BJ (cell line): ENCODE measurements at regions not wholly inside any gene's neighbourhood (a gene's known extent, or its start where the extent isn't known, plus 50 kb on each side); places are given as distances from the start of the nearest gene placed in this dataset.

Experiments
- CTCF ChIA-PET: fragments of 350-600 bp; formaldehyde crosslinking; extraction: SDS; loops from one replicate; lab custom pipeline; 2021; ENCODE audit warnings: antibody characterized with exemption, inconsistent platforms; lab: Yijun Ruan, JAX
- POLR2A ChIA-PET: fragments of 300-600 bp; sonication (Branson Sonifier 250); formaldehyde crosslinking; extraction: SDS; loops from one replicate; lab custom pipeline; 2021; ENCODE audit warnings: antibody characterized with exemption; lab: Charles Lee
- DNase-seq: peaks from one replicate; pipeline ENCODE4 v3.0.0-alpha.2; 2011; ENCODE audit warnings: low read depth
- H3K27me3 ChIP-seq: 2 replicates; pipeline ENCODE4 v1.6.0; 2011; ENCODE audit warnings: low read length; ENCODE audit not compliant: control insufficient read depth, insufficient read depth
- H3K36me3 ChIP-seq: 2 replicates; pipeline ENCODE4 v1.5.1; 2011; ENCODE audit warnings: low read length; ENCODE audit not compliant: control insufficient read depth, insufficient read depth
- H3K4me3 ChIP-seq: 2 replicates; pipeline ENCODE4 v1.5.1; 2011; ENCODE audit warnings: low read depth, mild to moderate bottlenecking, control low read depth, low read length
- TF ChIP-seq, protein P1 (sequence below): IDR thresholded peaks from 2 replicates; pipeline ENCODE4 v1.5.1; 2011; ENCODE audit warnings: low read depth, mild to moderate bottlenecking, control low read depth, inconsistent platforms, low read length, moderate library complexity; ENCODE audit not compliant: insufficient read depth

DNA sequence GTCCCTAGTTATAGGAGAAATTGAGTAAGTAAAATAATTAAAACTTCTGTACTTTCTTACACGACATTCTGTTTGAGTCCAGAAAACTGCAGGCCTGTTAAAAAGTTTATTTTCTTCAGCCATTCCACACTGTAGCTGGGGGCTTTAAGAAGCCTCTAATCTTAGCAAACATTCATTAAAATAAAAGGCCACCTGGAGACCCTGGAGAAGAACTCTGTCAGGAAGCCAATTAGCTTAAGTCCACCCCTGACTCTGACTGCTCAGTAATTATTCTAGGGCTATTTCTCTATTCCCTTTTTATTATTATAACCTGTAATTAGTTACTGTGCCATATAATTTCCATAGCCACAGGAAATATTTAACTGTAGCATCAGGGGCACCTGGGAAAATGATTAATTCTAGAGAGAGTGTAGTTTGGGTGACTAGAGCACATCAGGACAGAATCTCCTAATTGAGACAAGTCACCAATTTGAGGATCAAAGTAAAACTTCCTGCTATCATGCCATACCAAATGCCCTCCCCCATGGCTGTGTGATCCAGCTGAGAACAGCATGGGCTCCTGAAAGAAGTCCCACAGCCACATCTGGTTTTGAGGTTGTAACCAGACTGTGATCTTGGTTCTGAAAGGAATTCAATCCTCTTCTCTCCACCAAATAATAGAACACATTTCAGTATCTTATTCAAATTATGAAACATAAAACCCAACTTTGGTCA is 1302.3 kb downstream of the XPNPEP1 start:
- TF ChIP-seq, protein P1, sequence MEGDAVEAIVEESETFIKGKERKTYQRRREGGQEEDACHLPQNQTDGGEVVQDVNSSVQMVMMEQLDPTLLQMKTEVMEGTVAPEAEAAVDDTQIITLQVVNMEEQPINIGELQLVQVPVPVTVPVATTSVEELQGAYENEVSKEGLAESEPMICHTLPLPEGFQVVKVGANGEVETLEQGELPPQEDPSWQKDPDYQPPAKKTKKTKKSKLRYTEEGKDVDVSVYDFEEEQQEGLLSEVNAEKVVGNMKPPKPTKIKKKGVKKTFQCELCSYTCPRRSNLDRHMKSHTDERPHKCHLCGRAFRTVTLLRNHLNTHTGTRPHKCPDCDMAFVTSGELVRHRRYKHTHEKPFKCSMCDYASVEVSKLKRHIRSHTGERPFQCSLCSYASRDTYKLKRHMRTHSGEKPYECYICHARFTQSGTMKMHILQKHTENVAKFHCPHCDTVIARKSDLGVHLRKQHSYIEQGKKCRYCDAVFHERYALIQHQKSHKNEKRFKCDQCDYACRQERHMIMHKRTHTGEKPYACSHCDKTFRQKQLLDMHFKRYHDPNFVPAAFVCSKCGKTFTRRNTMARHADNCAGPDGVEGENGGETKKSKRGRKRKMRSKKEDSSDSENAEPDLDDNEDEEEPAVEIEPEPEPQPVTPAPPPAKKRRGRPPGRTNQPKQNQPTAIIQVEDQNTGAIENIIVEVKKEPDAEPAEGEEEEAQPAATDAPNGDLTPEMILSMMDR = no peak
- H3K27me3 ChIP-seq = no peaks in the 10 kb centered on the region
- DNase-seq = no peak
- POLR2A ChIA-PET = no interaction called here
- no peak overlapping the region for H3K4me3 ChIP-seq
- CTCF ChIA-PET = interaction anchor here (0.7 kb wide), 1 partner anchor 236 kb away, joined by 3 read pairs; no protein-coding TSS in a partner anchor
- no peaks in the 10 kb centered on the region for H3K36me3 ChIP-seq

DNA sequence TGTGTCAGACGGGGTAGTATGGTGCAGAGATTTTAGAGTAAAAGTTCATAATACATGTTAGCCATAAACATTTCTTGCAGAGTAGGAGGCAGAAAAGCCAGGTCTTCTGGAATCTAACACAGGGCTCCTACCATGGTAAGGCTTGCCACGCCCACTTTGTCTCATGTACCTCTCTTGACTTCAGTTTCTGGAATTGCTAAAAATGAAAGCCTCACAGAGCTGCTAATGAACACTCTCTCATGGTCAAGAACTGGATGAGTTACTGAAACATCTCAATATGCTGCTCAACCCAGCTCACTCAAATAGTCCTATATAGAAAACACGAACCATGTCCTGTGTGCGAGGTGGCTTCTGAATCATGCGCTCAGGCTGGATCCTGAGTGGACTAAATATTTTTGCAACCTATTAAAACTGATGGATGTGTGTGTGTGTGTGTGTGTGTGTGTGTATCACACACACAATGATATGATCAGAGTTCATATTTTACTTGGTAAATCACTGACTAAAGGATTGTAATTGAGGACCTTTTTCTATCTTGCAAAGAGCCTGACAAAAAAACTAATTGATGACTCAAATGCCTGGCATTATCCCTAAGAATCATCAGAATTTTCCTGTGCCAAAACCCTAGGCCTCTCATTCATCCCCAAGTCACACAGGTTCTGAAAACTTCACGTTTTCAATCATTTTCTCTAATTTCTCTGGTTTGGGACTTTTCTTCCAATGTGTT is 1306.6 kb downstream of the XPNPEP1 start:
- TF ChIP-seq, protein P1 = no peak
- no peaks in the 10 kb centered on the region for H3K36me3 ChIP-seq
- no peak overlapping the region for H3K4me3 ChIP-seq
- POLR2A ChIA-PET = no interaction called here
- H3K27me3 ChIP-seq = no peaks in the 10 kb centered on the region
- DNase-seq = no peak
- CTCF ChIA-PET = no interaction called here

DNA sequence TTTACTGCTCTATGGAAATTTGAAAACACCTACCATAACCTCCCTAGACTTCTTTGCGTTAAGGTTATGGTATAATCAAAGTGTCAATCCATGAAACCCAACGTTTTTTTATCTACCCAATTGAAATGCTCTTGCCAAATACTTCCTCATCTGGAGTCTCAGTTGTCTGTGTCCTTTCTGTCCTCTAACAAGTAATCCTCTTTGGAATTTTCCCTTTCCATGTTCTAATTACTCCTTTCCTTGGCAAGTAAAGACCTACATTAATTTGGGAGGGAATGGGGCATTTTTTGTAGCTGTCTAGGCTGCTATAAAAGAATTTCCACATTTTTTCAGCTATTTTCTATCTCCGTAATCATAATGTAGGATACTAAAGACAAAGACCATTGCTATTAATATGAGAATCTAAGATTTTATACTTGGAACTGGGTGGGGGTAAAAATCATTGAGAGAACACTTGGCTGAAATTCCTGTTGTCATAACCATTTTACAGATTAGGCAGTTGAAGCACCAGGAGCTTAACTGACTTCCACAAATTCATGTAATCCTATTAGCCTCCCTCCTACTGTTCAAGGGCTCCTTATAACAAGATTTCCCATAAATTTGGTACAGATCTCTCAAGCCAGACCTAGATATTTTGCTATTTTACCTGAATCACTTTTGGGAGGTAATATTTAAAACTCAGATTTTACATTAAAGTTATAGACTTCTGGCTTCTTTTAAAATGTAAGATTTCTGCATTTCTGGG is 1307.6 kb downstream of the XPNPEP1 start:
- no peaks in the 10 kb centered on the region for H3K27me3 ChIP-seq
- H3K36me3 ChIP-seq = no peaks in the 10 kb centered on the region
- ChIA-PET POLR2A (no interaction called here), CTCF (no interaction called here)
- no peak for DNase-seq
- H3K4me3 ChIP-seq = no peak overlapping the region
- TF ChIP-seq, protein P1 = no peak

DNA sequence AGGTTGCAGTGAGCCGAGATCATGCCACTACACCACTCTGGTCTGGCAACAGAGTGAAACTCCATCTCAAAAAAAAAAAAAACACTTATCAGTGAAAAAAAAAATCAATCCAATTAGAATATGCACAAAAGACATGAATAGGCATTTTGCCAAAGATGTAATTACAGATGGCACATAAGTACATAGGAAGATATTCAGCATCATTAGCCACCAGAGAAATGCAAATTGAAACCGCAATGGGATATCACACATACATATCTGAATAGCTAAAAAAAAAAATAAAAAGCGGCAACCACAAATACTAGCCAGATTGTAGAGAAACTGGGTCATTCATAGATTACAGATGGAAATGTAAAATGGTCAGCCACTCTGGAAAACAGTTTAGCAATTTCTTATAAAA is 1310.8 kb downstream of the XPNPEP1 start:
- CTCF ChIA-PET = no interaction called here

More for the DNA sequence above, 1310.8 kb downstream of the XPNPEP1 start:
- no peaks in the 10 kb centered on the region for H3K36me3 ChIP-seq
- no peaks in the 10 kb centered on the region for H3K27me3 ChIP-seq
- DNase-seq = no peak
- TF ChIP-seq, protein P1 = no peak
- POLR2A ChIA-PET = no interaction called here
- no peak overlapping the region for H3K4me3 ChIP-seq
